HG03135 (cell line): ENCODE measurements at regions not wholly inside any gene's neighbourhood (a gene's known extent, or its start where the extent isn't known, plus 50 kb on each side); places are given as distances from the start of the nearest gene placed in this dataset.
"Not testable (repeated sequence)": the region's sequence is repeated elsewhere in the genome, so short reads cannot be mapped to it uniquely, and the experiment has no call there.

Experiments used
- ATAC-seq: cut with Tn5 transposase; IDR thresholded peaks from one replicate; pipeline ENCODE4 v1.9.1; 2021; ENCODE audit warnings: mild to moderate bottlenecking, moderate library complexity; ENCODE audit not compliant: unreplicated experiment

- ATAC-seq, result no peak
Measured at GRCh38 chr6:50961611-50962010, 142.9 kb downstream of the TFAP2B start.

GRCh38 chr6:50962213-50962759, 143.6 kb downstream of the TFAP2B start:
- ATAC-seq, result no peak

DNA sequence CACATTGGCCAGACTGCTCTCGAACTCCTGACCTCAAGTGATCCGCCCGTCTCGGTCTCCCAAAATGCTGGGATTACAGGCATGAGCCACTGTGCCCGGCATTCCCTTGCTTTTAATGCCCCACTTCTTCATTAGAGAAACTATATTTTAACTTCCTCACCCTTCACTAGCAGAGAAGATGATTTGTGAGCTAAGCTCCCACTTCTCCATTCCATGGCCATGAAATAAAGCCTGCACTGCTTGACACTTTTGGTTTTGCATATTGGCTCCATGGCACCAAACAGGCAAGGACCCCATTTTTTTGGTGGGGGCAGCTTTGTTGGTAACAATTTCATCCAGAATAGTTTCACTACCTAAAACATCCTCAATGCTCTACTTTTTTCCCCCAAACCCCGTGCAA, 145.3 kb downstream of the TFAP2B start:
- ATAC-seq, result no peak

DNA sequence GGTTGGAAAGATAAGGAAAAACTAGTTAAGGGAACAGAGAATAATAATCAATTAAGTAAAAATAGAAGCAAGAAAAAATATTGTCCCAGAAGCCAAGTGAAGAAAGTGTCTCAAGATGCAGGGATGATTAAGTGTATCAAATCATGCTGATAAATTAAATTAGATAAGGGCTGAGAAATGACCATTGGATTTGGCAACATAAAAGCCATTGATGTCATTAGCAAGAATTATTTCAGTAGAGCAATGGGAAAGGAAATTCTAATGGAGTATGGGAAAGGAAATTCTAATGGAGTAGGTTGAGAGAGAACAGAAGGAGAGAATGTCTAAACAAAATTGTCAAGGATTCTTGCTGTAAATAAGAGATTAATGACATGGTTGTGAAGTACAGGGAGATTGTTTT, 146.8 kb downstream of the TFAP2B start:
- ATAC-seq, result no peak

GRCh38 chr6:50966532-50966931, 147.9 kb downstream of the TFAP2B start:
- ATAC-seq, result peak; percentile 96

DNA sequence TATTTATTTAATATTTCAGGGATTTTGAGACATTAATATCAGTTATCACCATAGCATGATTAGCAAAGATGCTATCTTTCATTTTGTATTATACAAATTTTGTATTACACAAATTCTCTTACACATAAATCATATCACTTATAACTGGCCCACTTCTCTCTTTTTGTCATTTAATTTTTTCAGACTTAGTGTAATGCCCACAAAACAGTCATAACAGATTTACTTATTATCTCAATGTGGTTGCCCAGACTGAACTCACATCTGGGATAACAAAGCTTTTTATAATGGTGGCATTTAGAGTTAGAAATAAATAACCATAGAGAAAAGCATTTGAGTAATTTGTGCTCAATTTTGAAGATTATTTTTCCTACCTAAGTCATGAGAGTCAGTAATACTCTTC, 148.3 kb downstream of the TFAP2B start:
- ATAC-seq, result peak; percentile 70

- not testable (repeated sequence) for ATAC-seq
Measured at GRCh38 chr6:50968246-50968645, 149.6 kb downstream of the TFAP2B start.

- ATAC-seq, result no peak
Measured at GRCh38 chr6:50970908-50971307, 152.2 kb downstream of the TFAP2B start.

DNA sequence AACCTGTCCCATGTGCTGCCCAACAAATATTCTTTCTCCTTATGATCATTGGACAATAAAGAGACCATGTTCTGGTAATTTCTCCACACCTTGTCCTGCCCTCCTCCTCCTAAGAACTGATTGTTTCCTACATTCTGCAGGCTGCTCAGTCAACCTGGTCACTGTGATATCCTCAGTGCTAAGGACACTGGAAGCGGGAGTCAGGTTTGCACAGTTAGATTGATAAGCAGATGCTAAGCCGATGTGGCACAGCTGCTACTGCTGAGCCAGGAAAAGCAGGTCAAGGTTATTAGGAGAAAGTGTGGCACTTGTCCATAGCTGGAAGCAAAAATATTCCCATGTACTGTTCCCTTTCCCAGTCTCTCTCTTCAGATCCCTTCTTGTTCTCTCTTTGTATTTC, 154.8 kb downstream of the TFAP2B start:
- ATAC-seq, result no peak

DNA sequence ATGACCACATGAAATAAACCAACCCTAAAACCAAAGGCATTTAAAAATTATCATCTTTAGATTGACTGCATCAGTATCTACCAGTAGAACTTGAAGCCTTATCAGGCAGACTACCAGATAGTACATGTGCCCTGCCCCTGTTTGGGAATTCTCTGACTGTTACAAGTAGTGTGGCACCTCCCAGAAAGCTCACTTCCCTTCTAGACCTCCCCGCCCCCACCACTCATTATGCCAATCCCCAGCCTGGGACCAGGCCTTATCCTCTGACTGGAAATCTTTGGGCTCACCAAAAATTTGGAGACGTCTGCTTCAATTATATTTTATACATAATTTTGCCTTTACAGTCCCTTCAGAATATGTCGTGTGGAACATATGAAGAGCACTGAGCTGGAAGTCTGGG, 155.6 kb downstream of the TFAP2B start:
- no peak for ATAC-seq

GRCh38 chr6:50975216-50975615, 156.5 kb downstream of the TFAP2B start:
- no peak for ATAC-seq

- no peak for ATAC-seq
Measured at GRCh38 chr6:50976907-50977306, 158.2 kb downstream of the TFAP2B start.

GRCh38 chr6:50977796-50978195, 159.1 kb downstream of the TFAP2B start:
- ATAC-seq, result no peak

DNA sequence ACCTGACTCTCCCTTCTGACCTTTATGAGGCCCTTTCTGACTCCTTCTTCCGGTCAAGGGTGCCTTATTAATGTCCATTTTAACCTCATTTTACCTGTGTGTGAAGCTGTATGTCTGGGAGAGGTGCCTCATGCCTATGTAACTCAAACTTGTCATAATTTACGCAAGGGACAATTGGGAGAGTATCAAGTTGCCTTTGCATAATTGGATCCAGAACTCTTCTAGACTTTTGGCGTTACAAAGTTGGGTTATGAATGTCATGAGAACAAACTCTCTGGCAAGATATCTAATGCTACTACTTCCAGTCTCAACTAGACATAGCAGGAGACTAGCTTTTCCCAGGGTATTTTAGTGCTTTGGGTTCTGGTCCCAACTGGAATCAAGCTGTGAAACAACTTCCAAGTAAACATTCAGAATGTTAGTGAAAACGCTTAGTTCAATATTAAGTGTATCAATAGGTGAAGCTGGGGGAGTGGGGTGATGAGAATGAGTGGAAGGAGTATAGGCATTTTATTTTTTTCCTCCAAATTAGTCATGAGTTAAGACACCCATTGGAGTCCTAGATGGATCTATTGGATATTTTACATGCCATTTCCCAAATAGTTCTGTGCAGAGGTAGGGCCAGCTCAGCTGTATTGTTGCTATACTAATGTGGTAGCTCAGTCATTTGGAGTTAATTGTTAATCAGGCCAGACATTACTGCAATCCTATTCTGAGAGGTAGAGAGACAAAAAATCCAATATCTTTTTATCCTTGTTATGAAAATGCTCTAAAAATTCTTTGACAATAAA, 159.9 kb downstream of the TFAP2B start:
- ATAC-seq, result no peak

DNA sequence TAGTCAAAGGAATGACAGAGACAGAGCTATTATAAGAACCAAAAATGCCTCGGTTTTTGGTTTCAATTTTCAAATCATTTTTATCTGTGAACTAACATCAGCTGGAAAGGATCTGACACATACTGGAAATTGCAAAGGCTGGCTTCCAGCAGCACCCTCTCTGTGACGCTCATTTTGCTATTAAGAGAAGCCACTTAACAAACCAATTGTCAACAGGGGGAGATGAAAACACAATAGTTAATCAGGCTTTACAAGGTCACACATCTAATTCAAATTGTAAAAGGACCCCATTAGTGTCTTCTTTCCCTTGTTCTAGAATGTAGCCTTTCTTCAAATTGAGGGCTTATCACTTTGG, 160.5 kb downstream of the TFAP2B start:
- ATAC-seq, result no peak

DNA sequence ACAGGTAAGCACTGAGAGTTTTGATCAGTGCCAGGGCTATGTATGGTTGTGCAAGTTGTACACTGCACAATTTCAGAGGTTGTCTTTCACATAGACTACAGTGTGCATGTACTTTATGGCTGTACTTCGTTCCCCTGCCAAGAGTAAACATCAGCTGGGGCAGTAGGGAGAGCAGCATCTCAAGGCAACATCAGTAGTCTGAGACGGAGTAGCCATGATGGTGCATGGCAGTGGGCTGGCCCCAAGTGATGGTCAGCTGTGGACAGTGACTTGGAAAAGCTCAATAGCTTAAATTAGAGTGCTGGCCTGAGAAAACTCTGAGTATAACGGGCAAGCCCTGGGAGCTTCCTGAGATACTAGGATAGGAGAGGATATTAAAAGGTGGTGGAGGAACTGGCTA, 165.5 kb downstream of the TFAP2B start:
- no peak for ATAC-seq

DNA sequence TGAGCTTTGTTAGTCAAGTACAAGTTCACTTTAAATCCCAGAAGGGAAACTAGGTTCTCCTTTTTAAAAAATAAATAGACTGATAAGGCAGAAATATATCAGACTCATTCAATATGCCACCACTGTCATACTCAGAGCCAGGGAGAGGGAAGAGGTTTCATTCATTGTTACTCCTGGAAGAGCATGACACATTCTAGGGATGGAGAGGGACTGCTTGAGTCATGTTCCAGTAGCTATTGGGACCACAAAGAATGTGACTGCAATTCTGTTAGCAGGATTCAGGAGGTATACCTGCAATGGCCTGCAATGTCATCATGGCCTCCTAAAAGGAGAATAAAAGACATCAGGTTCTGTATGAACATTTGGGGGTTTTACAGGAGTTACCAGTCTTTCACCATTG, 167.6 kb downstream of the TFAP2B start:
- no peak for ATAC-seq

DNA sequence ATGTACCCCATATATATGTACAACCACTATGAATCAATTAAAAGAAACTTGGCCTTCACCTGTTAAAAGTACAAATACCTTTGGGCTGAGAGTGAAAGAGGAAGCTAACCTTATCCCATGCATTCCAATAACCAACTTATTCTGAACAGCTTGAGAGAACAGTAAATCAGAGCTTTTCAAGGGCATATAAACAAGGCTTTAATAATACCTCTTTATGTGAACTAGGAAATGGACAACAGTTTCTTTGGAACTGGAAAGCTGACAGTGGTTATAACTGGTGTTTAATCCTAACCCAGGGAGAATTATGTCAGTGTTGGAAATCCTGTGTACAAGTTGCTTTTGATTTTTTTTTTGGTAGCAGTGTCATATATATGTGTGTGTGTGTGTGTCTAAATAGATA, 170.5 kb downstream of the TFAP2B start:
- ATAC-seq, result no peak

- no peak for ATAC-seq
Measured at GRCh38 chr6:50990750-50991446, 172.2 kb downstream of the TFAP2B start.

DNA sequence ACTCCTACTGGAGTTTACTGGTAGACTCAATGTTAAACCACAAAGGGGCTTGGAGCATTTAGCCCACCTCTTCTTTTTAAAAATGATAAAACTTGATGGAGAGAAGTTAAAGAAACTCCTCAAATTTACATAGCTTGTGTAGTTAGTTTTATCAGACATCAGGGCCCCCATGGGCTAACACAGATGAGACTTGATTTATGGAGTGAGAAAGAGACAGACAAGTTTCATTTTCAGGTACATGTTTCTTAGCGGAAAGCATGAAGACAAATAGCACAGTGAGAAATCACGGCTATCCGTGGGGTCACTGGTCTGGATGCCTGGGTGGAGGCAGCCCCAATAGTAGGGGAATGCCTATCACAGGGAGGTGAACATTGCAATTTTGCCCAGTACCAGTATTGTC, 173.6 kb downstream of the TFAP2B start:
- ATAC-seq, result no peak

GRCh38 chr6:50992704-50993625, 174.3 kb downstream of the TFAP2B start:
- no peak for ATAC-seq
